Stomach (tissue), 4 donors: ENCODE measurements at regions not wholly inside any gene's neighbourhood (a gene's known extent, or its start where the extent isn't known, plus 50 kb on each side); places are given as distances from the start of the nearest gene placed in this dataset.

Experiments used
- EP300 ChIP-seq: sonication (generic); formaldehyde crosslinking; IDR thresholded peaks from one replicate; pipeline ENCODE4 v1.6.1; 2017; ENCODE audit warnings: antibody characterized with exemption
- POLR2A ChIP-seq, 4 donors: fragments of 450-650 bp; IDR thresholded peaks; one replicate each; pipeline ENCODE4 v1.6.1; 2016; ENCODE audit warnings: antibody characterized with exemption in 4 of 4, control low read depth in 2 of 4, mild to moderate bottlenecking in 1 of 4, moderate library complexity in 1 of 4
- TF ChIP-seq, protein P1 (sequence below), 7 experiments: fragments of 450-650 bp in 4 of 7; fragments of 200-600 bp in 3 of 7; sonication (generic) in 3 of 7; IDR thresholded peaks; one replicate each; pipeline ENCODE4 v1.5.1; 2016 to 2019; ENCODE audit warnings: antibody characterized with exemption in 7 of 7, control low read depth in 2 of 7, mild to moderate bottlenecking in 1 of 7

DNA sequence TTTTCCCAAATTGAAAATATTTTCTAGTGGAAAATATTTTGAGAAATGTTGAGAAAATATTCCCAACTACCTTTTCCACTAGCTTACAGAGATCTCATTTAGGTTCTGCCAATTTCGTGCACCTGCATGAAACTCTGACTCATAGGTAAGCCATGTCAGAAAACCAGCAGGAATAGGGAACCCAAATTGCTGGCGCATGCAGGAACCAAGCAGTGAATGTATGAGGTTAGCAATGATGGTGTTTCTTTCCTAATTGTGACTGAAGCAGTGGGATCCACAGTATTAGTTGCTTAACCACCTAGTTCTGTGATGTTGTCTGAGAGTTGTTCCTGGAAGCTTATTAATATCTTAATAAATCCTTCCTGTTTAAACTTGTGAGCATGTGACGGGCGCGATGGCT is 381.0 kb upstream of the TRAM1L1 start:
- TF ChIP-seq POLR2A (IDR thresholded peaks at IDR 0.05), result no peak
- no peak for TF ChIP-seq EP300
- TF ChIP-seq, protein P1, sequence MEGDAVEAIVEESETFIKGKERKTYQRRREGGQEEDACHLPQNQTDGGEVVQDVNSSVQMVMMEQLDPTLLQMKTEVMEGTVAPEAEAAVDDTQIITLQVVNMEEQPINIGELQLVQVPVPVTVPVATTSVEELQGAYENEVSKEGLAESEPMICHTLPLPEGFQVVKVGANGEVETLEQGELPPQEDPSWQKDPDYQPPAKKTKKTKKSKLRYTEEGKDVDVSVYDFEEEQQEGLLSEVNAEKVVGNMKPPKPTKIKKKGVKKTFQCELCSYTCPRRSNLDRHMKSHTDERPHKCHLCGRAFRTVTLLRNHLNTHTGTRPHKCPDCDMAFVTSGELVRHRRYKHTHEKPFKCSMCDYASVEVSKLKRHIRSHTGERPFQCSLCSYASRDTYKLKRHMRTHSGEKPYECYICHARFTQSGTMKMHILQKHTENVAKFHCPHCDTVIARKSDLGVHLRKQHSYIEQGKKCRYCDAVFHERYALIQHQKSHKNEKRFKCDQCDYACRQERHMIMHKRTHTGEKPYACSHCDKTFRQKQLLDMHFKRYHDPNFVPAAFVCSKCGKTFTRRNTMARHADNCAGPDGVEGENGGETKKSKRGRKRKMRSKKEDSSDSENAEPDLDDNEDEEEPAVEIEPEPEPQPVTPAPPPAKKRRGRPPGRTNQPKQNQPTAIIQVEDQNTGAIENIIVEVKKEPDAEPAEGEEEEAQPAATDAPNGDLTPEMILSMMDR (IDR thresholded peaks at IDR 0.05), result no peak
